ENCODE measurements at regions not wholly inside any gene's neighbourhood (a gene's known extent, or its start where the extent isn't known, plus 50 kb on each side); places are given as distances from the start of the nearest gene placed in this dataset.

DNA sequence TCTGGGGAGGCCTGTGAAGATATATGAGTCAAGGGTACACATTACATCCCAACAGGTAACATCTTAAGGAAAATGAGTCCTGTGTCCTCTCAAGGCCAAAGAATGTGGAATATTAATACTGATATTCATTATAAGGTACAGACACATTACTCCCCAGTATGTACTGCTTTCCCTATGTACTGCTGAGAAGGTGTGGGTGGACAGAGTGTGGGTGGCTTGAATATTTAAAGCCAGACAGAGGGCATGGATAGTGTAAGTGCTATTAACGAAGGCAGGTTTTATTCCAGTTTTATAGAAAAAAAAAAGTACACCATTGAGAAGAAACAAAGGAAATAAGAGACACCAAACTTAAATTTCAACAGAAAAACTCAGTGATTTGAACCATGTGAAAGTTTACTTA lies 1054.4 kb downstream of the XPNPEP1 start:
- Histone ChIP-seq H3K79me1 (ENCODE audit: low read depth in 1 of 2, low read length in 2 of 2) (no peaks in the 10 kb centered on the region), H3K9ac (ENCODE audit: low read depth, low read length) (no peak overlapping the region), H2BK120ac (ENCODE audit: low read depth, low read length) (no peak overlapping the region), H4K5ac (ENCODE audit: low read depth, low read length) (no peak overlapping the region), H3K9me1 (ENCODE audit: insufficient read depth, low read length) (no peaks in the 10 kb centered on the region), H2AK9ac (replicated peaks; ENCODE audit: low read depth, low read length, poor library complexity) (no peak overlapping the region), H3K56ac (ENCODE audit: extremely low read depth, insufficient read depth, low read length) (no peak overlapping the region), H2BK20ac (ENCODE audit: low read depth, low read length) (no peak overlapping the region), H3K4ac (ENCODE audit: low read depth, low read length) (no peak overlapping the region), H3K27ac (ENCODE audit: insufficient read depth, low read length) (no peak overlapping the region), H2BK5ac (ENCODE audit: low read depth, low read length, poor library complexity, severe bottlenecking) (no peak overlapping the region), H3K4me3 (ENCODE audit: insufficient read depth, low read depth, low read length) (no peak overlapping the region), H3K4me2 (ENCODE audit: low read depth, low read length) (no peak overlapping the region), H4K8ac (ENCODE audit: low read depth in 2 of 2, low read length in 2 of 2) (no peak overlapping the region), H4K20me1 (ENCODE audit: insufficient read depth, low read length) (no peaks in the 10 kb centered on the region), H3K9me3 (ENCODE audit: control insufficient read depth, insufficient read depth, low read length) (no peaks in the 10 kb centered on the region), H3K4me1 (ENCODE audit: control insufficient read depth, insufficient read depth, low read length) (no peaks in the 10 kb centered on the region), H3K36me3 (ENCODE audit: control insufficient read depth, insufficient read depth, low read length) (no peaks in the 10 kb centered on the region), H2BK15ac (ENCODE audit: low read depth, low read length) (no peak overlapping the region), H3K23ac (ENCODE audit: low read depth, low read length) (no peak overlapping the region), H3K27me3 (ENCODE audit: control insufficient read depth, insufficient read depth, low read length) (no peaks in the 10 kb centered on the region), H2AFZ (replicated peaks; ENCODE audit: low read length, poor library complexity) (no peak overlapping the region), H2AK5ac (ENCODE audit: low read depth, low read length) (no peak overlapping the region), H3K14ac (replicated peaks; ENCODE audit: low read depth, low read length) (no peak overlapping the region), H4K91ac (ENCODE audit: insufficient read depth, low read depth, low read length) (no peak overlapping the region), H3K18ac (ENCODE audit: low read depth, low read length) (no peak overlapping the region)
- no CpG with 5 or more reads among the region's 1 CpG for WGBS, 2 experiments (ENCODE audit: extremely low coverage in 2 of 2, insufficient read length in 1 of 2)
- ATAC-seq (ENCODE audit: low read depth) (no peak), DNase-seq (no peak)
- in situ Hi-C loops (cut with MboI; ENCODE audit: low sequenced_read_pairs) = no loop called here
- dilution Hi-C loops (cut with HindIII; ENCODE audit: low sequenced_read_pairs, unreplicated experiment) = no loop called here
- intact Hi-C loops (cut with micrococcal nuclease) = no loop called here
- ChIA-PET POLR2A (ENCODE audit: unreplicated experiment) (no interaction called here), CTCF (no interaction called here)
- no peak for TF ChIP-seq MXI1 (IDR thresholded peaks at IDR 0.05; ENCODE audit: borderline replicate concordance, low read depth, low read length)
- no peak for TF ChIP-seq CHD1 (IDR thresholded peaks at IDR 0.05; ENCODE audit: low read depth, low read length)
- TF ChIP-seq RCOR1 (IDR thresholded peaks at IDR 0.05; ENCODE audit: insufficient replicate concordance, low read length) = no peak
- no peak for TF ChIP-seq CEBPB (IDR thresholded peaks at IDR 0.05; ENCODE audit: low read depth, low read length)
- no peak for TF ChIP-seq FOS (IDR thresholded peaks at IDR 0.05; ENCODE audit: low read depth, low read length)
- no peak for TF ChIP-seq NFE2L2 (IDR thresholded peaks at IDR 0.05; ENCODE audit: low read depth, low read length)
- TF ChIP-seq, protein P1, sequence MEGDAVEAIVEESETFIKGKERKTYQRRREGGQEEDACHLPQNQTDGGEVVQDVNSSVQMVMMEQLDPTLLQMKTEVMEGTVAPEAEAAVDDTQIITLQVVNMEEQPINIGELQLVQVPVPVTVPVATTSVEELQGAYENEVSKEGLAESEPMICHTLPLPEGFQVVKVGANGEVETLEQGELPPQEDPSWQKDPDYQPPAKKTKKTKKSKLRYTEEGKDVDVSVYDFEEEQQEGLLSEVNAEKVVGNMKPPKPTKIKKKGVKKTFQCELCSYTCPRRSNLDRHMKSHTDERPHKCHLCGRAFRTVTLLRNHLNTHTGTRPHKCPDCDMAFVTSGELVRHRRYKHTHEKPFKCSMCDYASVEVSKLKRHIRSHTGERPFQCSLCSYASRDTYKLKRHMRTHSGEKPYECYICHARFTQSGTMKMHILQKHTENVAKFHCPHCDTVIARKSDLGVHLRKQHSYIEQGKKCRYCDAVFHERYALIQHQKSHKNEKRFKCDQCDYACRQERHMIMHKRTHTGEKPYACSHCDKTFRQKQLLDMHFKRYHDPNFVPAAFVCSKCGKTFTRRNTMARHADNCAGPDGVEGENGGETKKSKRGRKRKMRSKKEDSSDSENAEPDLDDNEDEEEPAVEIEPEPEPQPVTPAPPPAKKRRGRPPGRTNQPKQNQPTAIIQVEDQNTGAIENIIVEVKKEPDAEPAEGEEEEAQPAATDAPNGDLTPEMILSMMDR (conservative IDR thresholded peaks at IDR 0.05; ENCODE audit: low read depth, low read length) = no peak
- TF ChIP-seq, protein P2, sequence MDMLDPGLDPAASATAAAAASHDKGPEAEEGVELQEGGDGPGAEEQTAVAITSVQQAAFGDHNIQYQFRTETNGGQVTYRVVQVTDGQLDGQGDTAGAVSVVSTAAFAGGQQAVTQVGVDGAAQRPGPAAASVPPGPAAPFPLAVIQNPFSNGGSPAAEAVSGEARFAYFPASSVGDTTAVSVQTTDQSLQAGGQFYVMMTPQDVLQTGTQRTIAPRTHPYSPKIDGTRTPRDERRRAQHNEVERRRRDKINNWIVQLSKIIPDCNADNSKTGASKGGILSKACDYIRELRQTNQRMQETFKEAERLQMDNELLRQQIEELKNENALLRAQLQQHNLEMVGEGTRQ (IDR thresholded peaks at IDR 0.05; ENCODE audit: low read depth, low read length) = no peak
- BruUV-seq (replicated peaks) = no TSS peak

Data from IMR-90 (cell line).